Stomach (tissue), 4 donors: ENCODE measurements at regions not wholly inside any gene's neighbourhood (a gene's known extent, or its start where the extent isn't known, plus 50 kb on each side); places are given as distances from the start of the nearest gene placed in this dataset.
"Not testable (repeated sequence)": the region's sequence is repeated elsewhere in the genome, so short reads cannot be mapped to it uniquely, and the experiment has no call there.

Experiments
- EP300 ChIP-seq: sonication (generic); formaldehyde crosslinking; IDR thresholded peaks from one replicate; pipeline ENCODE4 v1.6.1; 2017; ENCODE audit warnings: antibody characterized with exemption
- TF ChIP-seq, protein P1 (sequence below), 7 experiments: fragments of 450-650 bp in 4 of 7; fragments of 200-600 bp in 3 of 7; sonication (generic) in 3 of 7; IDR thresholded peaks; one replicate each; pipeline ENCODE4 v1.5.1; 2016 to 2019; ENCODE audit warnings: antibody characterized with exemption in 7 of 7, control low read depth in 2 of 7, mild to moderate bottlenecking in 1 of 7

- not testable (repeated sequence) for TF ChIP-seq EP300
- TF ChIP-seq, protein P1, sequence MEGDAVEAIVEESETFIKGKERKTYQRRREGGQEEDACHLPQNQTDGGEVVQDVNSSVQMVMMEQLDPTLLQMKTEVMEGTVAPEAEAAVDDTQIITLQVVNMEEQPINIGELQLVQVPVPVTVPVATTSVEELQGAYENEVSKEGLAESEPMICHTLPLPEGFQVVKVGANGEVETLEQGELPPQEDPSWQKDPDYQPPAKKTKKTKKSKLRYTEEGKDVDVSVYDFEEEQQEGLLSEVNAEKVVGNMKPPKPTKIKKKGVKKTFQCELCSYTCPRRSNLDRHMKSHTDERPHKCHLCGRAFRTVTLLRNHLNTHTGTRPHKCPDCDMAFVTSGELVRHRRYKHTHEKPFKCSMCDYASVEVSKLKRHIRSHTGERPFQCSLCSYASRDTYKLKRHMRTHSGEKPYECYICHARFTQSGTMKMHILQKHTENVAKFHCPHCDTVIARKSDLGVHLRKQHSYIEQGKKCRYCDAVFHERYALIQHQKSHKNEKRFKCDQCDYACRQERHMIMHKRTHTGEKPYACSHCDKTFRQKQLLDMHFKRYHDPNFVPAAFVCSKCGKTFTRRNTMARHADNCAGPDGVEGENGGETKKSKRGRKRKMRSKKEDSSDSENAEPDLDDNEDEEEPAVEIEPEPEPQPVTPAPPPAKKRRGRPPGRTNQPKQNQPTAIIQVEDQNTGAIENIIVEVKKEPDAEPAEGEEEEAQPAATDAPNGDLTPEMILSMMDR (IDR thresholded peaks at IDR 0.05): not testable (repeated sequence)
Observed at GRCh38 chr1:56246726-56247125, 332.6 kb downstream of the PLPP3 start.
